GM18861 (cell line): ENCODE measurements at regions not wholly inside any gene's neighbourhood (a gene's known extent, or its start where the extent isn't known, plus 50 kb on each side); places are given as distances from the start of the nearest gene placed in this dataset.

Experiments
- ATAC-seq: cut with Tn5 transposase; IDR thresholded peaks from one replicate; pipeline ENCODE4 v1.9.1; 2021; ENCODE audit not compliant: unreplicated experiment

- ATAC-seq: no peak
Observed at GRCh38 chr3:25035526-25035925, 392.5 kb upstream of the RARB start.

- no peak for ATAC-seq
Observed at GRCh38 chr3:25036633-25037032, 391.4 kb upstream of the RARB start.

GRCh38 chr3:25037049-25037547 is 391.0 kb upstream of the RARB start:
- no peak for ATAC-seq

- no peak for ATAC-seq
Observed at GRCh38 chr3:25038271-25038670, 389.8 kb upstream of the RARB start.

DNA sequence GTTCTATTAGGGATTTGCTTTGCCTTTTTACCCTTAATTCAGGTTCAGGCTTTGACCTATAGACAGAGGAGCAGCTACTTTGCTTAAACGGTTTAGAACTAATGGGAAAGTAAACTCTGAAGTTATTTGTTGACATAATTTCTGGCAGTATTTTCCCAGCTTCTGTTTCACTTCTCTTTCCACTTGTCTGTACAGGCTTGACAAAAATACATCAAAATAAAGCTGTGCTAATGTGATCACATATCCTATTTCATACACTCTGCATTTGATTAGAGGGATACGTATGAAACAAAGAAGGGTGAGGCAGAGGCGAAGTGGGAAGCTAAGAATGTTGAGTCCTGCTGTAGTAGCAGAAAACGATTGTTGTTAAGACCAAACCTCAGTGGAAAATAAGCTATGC is 389.1 kb upstream of the RARB start:
- ATAC-seq: no peak

DNA sequence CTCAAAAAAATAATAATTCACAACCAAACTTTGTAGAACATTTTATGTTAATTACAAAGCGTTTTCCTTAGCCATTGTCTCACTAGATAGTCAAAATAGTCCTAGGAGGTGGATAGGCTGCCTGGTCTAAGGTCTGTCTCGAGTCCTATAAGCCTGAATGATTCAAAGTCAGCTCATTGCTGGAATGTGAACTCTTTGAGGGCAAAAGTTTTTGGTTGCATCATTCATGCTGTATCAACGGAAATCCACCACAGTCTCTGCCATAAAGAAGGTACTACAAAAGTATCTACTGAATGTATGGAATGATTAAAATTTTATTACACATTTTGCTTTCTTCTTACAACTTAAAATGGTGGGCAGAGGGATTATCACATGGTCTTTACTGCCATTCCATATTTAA is 387.3 kb upstream of the RARB start:
- ATAC-seq: no peak

GRCh38 chr3:25041871-25042584 is 386.0 kb upstream of the RARB start:
- no peak for ATAC-seq

DNA sequence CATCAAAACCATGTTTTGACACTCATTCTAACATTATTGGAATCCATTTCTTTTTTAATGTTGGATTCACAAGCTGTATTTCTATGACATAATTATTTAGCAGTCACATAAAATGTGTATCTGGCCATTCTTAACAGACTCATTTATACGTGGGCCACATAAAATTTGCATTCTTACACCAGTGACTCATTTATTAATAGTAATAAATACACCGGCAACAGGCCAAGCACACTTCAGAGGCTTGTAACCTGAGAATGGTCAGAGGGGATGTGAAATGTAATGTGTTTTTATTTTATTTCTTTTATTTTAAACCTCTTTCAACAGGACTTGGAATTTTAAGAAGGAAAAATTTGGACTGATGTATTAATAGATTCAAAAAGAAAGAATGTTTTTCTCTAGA is 384.9 kb upstream of the RARB start:
- ATAC-seq: no peak

DNA sequence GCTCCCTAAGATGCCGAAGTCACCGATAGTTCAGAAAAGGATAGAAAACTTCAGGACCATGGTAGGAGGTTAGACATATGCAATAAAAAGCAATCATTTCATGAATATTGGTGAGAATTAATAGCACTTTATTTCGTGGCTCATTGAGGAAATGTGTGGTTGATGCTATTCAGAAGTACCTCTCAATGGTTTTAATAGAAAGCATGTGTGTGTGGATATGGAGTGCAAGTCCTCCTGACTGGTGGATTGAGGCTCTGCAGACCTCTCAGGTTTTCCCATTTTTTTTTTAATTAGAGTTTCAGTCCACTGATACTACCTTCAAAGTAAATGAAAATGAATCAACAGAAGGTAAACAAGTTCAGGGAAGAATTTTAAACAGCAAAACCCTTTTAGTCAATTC is 384.3 kb upstream of the RARB start:
- no peak for ATAC-seq

DNA sequence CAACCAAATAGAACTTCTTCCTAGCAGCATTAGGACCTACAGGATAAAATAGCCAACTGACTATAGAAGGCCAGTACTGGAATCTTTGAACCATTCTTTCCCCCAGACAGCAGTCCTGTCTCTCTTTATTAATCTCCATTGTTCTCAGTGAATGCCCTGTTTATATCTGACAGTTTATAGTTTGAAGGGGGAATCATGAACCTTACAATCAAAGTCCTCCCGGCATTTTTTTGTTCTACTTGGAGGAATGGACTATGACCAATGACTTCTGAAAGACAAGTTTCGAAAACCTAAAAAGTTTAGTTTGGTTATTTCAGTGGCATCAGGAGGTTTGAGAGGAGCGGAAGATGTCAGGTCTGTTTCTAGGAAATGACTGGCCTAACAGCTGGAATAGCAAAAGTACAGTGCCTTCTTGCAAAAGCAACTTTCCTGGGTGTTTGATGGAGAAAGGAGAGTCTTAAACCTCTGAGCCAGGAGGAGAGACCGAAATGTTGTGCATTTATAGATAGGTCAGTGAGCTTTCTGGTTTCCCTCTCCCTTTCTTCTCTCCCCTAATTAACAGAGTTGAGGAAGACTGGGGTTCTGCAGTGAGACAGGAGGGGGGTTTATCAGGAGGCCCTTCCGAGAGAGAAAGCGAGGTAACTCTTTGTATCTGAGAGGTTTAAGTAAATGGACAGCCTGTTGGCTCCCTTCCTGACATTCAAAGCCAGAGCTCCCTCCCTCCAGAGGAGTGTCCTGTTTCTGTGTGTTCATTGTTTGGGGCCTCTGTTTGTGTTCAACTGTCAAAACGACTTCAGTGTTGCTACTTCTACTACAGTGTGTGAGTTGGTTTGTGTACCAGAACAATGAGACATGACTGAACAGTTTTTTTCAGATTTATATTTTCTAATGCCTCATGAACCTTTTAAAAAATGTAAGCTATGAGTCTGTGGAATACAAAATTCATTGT is 383.0 kb upstream of the RARB start:
- ATAC-seq: no peak

DNA sequence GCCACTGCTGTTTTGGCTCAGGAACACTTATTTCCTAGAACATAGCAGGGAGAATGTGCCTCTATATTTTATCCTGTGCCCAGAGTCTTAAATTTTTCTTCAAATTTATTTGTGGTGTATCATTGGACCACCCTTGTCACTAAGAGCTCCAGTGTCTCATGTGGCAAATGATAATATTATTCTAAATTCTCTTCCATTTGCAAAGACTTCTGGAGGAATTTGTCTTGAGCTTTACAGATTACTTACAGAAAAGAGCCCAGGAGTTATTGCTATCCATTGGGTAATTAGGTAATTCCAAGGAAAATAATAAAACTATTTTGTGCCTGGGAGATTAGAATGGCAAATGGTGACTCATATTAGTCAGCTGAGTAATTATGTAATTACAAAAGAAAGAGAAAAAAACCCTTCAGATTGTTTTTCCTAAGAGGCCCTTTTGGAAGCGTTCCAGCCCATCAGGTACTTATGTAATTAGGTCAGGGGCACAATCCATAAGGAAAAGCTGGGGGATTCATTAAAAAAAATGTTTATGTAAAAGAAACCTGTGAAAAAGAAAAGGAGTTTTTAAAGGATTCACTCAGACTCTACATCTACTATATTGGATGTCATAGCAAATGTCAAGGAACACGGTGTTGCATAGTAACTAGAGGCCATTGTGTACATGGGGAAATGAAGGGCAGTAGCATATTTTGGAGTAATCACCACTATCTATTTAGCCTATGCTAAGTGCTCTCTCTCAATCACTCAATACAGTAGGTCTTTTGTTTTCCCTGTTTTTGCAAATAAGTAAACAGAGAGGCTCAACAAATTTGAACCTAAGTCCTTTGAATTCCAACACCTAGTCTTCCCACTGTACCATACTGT is 380.9 kb upstream of the RARB start:
- ATAC-seq: no peak

DNA sequence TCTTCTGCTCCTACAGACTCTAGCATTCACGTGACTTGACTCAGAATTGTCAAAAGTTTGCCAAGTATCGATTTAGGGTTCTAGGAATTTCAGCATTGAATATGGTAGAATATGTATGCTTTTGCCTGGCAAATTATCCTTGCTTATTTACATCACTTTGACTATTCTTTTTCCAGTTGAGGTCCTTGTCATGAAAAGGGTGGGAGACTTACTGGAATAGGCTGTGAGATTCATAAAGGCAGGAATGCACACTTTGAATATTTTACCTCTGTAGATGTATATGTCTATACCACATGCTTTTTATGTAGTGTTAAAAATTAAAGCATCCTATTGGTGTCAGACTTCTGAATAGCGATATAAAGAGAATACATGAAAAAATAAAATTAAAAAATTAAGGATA is 378.8 kb upstream of the RARB start:
- no peak for ATAC-seq

DNA sequence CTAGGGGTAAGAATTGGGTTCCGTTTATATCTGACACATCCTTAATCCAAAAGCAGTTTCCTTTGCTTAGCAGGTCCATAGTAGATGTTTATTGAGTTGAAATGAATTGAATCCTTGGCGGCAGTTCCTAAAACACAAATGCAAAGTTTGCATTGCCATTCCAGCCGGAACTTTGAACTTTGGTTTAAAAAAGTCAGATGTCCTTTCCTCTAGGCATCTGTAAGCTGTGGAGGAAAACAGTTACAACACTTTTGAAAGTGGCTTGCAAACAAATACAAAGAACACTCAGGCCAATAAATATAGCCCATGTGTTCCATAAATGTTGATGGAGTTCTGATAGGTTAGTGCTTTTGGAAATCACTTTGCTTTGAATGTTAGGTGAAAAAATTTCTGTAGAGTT is 374.7 kb upstream of the RARB start:
- ATAC-seq: no peak

DNA sequence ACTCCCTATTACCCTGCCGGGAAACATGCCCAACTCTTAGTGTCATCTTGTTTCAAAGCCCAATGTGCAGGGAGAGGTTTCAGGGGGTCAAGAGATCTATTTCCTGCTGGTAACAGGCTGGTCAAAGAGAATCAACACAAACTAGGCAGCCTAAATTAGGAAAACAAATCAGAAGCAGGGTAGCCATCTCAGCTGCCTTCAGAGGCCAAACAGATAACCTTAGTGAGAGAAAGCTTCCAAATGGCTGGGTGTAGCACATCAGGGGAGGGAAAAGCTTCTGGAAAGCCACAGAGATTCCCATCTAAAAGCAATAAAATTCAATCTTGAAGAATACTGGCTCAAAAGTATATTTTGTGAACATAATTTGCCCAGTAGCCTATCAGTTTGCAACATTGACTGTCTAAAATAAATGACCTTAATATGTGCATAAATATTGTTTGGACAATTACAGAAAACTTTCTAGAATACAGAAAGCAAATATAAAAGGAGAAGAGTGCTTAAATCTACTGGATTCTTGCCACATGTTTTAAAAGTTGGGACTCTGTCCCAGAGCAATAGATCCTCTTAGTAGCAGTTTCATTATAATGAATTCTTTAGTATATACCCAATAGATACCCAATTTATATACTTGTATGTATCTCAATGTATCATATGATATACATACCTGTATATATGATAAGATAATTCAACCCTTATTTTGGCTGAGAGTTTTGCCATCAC is 371.9 kb upstream of the RARB start:
- no peak for ATAC-seq

DNA sequence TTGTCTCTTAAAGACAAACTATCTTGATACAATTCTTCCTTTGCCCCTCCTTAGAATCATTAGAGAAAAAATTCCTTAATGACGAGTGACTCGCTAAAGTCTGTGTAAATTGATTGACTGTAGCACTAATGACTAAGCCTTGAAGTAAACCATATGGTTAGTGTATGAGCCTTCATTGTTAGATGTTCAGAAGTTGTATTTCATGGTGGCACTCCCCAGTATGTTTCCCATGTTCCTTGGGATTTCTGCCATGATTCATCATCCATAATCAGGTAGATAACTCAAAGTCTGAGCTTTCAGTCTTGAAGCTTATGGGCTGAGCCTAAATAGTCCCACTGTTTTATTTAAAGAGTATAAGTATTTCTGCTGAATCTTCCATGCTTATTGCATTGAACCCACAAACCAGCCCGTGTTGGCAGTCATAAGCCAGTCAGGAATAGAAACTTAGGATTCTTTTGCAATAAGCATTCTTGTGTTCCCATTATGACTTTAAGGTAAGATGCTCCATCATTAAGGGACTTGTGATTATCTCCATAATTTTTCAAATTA is 371.2 kb upstream of the RARB start:
- no peak for ATAC-seq

DNA sequence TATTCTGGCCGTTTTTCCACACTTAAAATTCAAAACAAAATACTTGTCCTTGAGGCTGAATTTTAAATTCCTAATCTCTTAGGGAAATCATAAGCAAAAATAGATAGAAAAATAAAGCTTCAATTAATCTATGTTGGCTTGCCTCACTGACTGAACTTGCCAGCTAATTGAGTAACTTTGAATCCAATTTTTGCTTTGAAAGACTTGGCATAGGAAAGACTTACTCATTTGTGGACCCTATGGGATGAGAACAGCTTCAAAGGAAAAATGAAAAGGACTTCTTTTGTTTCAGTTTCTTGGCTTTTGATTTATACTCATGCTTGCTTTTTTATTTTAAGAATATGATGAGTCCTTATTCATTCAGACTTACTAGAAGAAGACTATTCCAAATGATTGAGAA is 370.7 kb upstream of the RARB start:
- no peak for ATAC-seq

- no peak for ATAC-seq
Observed at GRCh38 chr3:25064681-25065080, 363.4 kb upstream of the RARB start.

GRCh38 chr3:25069970-25070369 is 358.1 kb upstream of the RARB start:
- no peak for ATAC-seq

- no peak for ATAC-seq
Observed at GRCh38 chr3:25071846-25072245, 356.2 kb upstream of the RARB start.

- no peak for ATAC-seq
Observed at GRCh38 chr3:25073423-25073822, 354.6 kb upstream of the RARB start.
